ENCODE measurements at regions not wholly inside any gene's neighbourhood (a gene's known extent, or its start where the extent isn't known, plus 50 kb on each side); places are given as distances from the start of the nearest gene placed in this dataset.
"Not testable (repeated sequence)": the region's sequence is repeated elsewhere in the genome, so short reads cannot be mapped to it uniquely, and the experiment has no call there.

DNA sequence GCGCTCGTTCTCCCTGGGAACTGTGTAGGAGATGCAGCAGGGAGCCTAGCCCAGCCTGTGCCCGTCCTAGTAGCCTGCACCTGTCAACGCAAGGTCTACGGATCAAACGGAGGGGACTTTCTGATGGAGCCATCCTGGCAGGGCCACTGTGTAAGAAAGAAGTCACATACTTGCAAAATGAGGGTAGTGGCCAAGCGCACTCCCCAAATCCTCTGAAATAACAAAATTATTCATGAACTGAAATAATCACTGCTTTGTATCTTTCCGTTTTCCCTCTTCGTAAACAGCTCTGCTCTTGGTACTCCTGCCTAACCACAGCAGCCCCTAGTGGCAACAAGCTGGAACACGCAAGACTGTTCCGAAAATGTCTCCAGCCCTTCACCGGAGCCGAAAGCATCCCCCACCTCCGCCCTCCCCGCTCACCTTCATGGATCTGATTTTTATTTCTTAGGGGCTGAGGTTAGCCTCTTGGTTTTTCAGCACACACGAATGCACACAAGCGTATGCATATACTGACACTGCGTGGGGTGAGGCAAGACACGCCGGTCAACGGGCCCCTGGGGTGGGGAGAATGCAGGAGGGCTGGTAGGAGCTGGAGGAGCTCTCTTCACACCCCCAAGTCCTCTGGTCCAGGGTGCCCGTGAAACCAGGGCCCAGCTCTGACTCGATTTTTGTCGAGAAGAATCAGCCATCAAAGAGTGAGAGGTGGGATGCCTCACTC, 100.8 kb downstream of the ABCC12 start:
- DNase-seq, result no peak

DNA sequence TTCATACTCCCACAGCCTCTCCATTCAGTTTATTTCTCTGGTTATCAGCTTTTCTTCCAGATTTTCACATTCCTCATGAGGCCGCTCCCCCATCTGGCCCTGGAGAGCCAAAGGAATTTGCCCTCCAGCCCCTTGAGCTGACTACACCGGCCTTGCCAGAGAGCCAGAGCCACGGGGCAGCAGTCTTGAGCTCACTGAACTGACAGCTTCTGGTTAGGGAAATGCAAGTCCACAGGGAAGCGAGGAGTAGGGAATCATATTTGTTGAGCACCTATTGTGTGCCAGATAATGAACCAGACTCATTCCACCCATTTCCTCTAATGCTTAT, 102.4 kb downstream of the ABCC12 start:
- no peak for DNase-seq

DNA sequence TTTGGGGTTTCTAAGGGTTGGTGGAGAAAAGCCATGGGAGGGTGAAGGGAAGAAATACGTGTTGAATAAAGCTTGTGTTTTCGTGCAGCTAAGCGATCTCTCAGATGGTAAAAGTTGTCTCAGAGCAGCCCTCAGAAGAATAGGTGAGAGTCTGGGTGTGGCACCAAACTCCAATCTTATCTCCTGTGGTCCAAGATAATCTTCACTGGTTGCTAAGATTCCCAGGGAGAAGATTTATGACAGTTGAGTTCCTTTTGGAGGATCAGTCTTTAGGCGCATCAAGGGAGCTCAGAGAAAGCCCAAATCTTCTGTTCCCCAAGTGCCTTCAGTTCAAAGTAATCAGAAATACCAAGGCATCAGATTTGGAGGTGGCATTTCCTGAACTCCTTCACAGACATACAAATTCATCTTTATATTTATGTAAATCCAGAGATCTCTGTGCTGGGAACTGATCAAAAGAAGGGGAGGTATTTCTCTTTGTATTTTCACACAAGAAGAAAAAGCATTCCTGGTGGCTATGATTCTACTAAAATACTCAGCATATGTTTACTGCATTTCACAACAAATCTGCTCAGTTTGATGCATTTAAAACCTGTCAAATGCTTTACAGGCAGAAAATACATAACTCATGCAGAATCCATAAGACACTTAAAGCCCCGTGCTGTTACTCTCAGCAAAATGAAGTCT, 102.9 kb downstream of the ABCC12 start:
- no peak for DNase-seq

DNA sequence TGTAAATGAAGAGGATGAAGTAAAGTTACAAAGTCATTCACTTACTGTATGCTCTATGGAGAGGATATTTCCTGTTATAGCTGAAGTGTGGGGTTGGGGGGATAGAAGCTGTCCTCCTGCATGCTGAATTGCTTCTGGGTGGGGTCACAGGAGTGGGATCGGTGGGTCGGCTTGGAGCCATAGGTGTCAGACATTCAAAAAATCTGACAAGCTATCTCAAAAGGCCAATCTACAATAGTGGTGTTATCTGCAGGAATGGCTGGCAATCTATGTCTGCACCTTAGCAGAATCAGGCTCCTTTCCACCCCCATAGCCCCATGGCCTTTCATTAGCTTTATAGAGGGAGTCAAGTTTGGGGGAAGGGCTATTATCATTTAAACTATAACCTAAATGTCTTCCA, 104.9 kb downstream of the ABCC12 start:
- DNase-seq, result no peak

DNA sequence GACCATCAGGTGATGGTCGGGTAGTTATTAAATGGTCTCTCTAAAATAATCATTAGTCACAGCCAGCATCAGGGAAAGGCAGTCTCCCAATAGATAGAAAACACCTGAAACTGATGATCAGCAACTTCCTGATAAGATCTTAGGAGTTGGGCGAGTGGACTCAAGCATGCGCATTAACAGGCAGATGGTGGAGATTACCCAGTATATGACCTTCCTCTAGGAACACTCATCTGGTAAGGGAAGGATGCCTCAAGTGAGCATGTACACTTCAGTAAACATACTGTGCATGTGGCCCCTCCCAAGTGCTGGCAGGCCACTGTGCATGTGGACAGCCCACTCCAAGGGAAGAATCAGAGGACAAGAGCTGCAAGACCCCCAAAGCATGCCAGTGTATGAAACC, 105.9 kb downstream of the ABCC12 start:
- no peak for DNase-seq

DNA sequence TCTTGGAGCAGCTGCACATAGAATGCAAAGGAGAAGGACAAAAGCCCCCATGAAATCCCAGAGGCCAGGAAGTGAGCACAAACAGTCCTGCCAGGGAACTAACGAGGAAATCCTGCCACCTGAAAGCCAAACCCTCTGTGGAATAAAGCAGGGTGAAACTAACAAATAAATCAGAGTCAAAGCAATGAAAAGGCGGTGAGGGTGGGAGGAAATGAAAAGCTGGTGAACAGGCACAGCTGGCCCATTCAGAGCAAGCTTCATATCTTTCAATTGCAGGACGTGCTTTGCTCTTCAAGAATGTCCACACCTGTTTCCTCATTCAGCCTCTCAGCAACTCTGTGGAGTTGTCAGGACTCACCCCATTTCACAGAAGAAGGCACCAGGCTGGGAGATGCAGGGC, 108.1 kb downstream of the ABCC12 start:
- no peak for DNase-seq

DNA sequence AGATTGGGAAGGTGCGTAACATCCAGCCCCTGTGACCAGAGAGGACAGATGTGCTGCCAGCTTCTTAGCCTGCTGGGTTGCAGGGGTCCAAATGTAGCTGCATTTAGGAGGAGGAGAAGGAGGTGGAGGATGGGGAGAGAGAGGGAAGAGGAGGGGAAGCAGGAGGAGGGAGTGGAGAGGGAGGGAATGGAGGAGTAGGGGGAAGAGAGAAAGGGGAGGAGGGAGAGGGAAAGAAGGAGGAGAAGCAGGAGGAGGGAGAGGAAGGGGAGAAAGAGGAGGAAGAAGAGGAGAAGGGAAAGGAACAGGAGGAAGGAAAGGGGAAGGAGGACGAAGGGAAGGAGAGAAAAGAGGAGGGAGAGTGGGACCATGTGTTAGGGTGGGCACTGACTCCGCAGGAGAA, 108.6 kb downstream of the ABCC12 start:
- no peak for DNase-seq

DNA sequence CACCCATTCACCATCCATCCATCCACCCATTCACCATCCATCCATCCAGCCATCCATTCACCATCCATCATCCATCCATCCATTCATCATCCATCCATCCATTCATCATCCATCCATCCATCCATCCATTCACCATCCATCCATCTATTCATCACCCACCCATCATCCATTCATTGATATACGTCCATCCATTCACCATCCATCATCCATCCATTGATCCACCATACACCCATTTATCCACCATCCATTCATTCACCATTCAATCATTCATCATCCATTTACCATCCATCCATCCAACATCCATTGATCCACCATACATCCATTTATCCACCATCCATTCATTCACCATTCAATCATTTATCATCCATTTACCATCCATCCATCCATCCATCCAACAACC, 111.7 kb downstream of the ABCC12 start:
- no peak for DNase-seq

DNA sequence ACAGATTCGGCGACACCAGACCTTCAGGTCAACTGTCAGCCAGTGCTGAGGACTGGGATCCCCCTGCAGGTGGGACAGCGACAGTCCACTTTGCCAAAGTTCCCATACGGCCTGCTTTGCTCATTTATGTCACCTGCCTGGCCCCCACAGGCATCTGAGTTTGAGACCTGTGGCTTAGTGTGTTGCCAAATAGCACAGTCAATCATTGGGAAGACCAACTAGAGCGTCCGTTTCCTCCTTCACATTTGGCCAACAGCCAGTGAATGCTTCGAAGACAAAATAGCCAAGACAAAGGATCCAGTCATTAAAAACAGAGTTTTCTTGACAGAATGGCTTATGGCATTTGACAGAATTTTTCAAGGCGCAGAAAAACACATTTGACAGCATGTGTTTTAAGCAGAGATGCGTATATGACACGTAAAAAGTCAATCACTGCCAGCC, 113.8 kb downstream of the ABCC12 start:
- DNase-seq, result no peak

DNA sequence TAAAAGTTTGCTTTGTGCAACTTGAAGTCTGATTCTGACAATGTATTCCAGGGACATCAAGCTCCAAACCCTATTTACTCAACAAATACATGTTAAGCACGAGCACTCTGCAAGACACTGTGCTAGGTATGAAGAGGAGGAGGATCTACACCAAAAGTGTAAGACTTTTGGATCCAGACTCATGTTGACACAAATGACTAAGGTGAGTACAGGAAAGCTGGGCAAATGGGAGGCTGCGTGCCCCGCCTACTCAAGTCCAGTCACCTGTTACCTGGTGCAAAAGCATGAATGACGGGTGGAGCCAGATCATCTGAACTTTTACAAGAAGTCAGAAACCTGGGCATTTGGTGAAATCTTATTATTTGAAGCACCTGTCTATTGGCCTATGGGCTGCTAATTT, 120.7 kb downstream of the ABCC12 start:
- no peak for DNase-seq

DNA sequence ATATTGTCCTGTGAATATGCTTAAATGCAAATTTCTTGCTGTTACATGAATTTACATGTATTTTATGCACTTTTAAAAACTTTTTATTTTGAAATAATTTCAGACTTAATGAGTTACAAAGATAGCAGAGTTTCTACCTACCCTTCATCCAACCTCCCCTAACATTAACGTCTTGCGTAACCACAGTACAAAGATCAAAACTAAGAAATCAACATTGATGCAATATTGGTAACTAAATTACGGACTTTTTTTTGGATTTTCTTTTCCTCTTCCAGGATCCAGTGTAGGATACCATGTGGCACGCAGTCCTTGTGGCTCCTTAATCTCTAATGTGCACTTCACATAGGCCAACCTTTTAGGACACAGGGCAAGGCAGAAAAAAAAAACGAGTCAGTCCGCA, 124.9 kb downstream of the ABCC12 start:
- DNase-seq, result no peak

DNA sequence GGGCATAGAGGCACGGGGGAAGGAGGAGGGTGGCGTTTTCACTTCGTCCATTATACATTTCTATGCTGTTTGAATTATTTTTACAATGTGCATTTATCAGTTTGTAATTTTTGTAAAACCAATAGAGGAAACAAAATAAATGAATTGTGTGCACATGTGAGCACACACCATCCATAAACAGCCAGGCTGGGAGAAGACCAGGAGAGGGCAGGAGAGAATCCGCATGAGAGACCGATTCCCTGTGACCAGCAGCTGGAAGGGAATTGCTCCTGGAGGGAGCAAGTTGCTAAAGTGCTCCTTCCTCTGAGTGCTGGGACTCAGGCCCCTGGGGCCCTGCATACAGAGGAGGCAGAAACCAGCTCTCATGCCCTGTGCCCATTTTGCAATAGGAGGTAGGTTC, 126.0 kb downstream of the ABCC12 start:
- no peak for DNase-seq

DNA sequence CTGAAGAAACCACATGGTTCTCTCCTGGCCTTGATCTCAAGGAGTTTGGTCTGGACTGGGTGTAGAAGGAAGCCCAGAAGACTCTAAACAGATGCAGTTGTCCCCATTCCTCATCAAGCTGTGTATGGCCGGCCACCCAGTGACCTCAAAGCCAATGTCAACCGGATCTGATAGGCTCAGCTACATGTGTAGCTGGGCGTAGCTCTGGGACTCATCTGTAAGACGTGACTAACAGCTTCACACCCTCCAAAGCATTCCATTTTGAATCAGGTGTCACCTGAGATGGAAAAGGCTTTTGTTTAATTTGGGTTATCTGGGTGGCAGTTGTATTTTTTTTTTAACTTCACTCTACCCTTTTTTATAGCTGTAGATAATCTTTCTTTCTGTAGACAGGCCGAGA, 130.4 kb downstream of the ABCC12 start:
- DNase-seq, result no peak

DNA sequence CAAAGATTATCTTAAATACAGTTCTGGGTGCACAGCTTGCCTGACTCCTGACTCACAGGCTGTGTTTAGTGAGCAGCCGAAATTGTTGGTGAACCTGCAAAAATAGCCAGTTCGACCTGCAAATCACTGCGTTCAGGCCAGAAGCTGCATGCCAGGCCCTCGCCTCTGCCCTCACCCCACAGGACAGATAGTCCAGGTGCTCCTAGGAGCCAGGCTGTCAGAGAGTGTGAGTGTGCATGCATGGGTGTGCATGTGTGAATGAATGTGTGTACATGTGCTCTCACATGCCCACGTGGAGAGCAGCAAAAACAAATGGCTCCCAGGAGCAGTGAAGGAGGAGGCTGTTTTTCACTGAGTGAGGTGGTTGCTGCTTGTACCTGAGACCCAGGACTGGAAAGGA, 131.8 kb downstream of the ABCC12 start:
- no peak for DNase-seq

DNA sequence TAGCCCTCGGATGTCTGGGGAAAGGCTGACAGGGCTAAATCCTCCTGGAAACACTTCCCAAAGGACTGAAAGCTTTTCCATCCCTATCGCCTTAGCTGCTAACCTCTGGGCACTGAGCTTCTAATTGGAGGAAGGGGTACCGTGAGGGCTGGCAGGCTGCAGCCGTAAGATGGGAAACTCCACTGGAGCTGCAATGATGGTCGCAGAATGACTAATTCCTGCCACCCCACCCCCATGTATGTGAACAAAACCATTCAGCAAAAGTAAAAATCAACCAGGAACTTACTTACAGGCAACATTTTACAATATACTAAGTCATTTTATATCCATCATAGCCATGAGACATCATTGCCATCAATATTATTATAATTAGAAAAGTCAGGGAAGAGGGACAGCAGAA, 133.3 kb downstream of the ABCC12 start:
- no peak for DNase-seq

DNA sequence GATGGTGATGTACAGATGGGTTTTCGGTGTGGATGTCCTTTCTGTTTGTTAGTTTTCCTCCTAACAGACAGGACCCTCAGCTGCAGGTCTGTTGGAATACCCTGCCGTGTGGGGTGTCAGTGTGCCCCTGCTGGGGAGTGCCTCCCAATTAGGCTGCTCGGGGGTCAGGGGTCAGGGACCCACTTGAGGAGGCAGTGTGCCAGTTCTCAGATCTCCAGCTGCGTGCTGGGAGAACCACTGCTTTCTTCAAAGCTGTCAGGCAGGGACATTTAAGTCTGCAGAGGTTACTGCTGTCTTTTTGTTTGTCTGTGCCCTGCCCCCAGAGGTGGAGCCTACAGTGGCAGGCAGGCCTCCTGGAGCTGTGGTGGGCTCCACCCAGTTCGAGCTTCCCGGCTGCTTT, 135.2 kb downstream of the ABCC12 start:
- not testable (repeated sequence) for DNase-seq

DNA sequence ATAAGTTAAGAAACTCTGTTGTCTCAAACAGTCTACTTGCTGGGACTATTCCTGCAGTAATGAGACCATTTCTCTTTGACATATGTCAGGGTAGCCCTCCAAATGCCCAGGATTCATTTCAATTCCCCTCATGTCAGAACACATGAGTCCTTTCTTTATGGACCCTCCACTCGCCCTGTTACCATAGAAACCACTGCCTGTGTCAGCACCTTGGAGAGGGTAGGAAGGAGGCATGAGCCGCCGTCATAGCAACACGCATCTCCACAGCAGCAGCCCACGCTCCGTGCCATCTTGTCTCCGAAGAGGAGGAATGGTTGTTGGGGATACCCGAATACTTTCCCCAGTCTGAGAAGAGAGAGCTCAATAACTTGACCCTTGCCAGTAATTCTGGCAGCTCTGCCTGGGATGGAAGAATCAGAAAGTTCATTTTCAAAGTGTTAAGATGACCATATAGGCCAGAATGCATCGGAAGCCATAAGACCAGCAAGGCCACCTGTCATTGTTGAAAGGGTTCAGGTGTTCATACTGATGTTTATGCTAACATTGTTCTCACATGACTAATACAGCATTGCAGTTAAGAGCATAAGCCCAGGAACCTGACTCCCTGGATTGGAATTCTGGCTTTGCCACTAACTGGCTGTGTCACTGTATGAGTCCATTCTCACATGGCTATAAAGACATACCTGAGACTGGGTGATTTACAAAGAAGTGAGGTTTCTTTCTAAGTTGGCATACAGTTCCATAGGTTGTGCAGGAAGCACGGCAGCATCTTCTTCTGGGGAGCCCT, 141.3 kb downstream of the ABCC12 start:
- no peak for DNase-seq

DNA sequence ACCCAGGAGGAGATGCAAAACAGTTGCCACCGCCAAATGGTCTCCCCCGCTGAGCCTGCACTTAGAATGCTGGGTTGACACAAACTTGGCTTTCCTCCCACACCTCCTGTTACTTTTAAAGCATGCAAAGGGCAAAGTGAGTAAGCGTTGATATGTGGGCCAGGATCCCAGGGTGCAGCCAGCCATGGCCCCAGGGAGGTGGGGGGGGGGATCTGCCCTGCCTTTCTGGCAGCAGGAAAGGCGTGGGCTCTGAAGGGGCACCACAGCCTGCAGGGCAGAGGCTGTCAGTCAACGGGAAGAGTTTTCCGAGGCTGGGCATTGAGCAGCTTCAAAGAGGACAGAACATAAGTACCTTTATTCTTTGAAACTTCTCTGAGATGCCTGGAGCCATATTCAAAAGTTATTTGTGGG, 142.3 kb downstream of the ABCC12 start:
- DNase-seq, result no peak

DNA sequence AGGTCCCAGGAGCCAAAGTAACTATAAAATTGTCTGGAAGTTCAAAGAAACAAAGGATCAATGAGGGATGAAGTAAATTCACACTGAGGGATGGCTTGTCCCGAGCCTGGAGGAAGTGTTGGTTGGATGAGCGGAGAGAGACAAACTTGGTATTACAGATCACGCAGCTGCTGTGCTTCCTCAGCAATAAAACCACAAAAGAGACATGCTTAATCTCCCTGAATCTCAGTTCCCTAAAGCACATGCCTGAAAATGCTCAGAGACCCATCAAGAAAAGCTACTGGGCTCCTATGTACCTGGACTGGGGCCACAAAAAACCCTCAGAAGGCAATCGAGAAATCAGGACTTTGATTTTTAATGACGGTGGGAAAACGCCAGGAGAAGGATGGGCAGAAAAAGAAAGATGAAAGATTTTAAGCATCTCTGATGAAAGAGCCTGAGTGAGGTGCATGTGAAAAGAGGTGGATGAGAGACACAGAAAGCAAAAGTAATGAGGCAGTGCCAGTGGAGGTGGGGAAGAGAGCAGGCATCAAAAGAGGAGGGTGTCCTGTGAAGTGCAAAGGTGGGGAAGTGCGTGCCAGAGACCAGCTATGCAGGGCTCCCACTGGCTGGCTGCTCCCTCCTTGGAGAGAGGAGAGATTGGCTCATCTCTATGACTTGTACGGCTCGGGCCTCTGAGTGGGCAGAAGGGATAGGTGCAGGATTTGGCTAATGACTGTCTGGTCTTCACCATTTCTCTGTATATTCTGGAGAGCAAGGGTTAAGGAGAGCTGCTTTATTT, 143.7 kb downstream of the ABCC12 start:
- no peak for DNase-seq

DNA sequence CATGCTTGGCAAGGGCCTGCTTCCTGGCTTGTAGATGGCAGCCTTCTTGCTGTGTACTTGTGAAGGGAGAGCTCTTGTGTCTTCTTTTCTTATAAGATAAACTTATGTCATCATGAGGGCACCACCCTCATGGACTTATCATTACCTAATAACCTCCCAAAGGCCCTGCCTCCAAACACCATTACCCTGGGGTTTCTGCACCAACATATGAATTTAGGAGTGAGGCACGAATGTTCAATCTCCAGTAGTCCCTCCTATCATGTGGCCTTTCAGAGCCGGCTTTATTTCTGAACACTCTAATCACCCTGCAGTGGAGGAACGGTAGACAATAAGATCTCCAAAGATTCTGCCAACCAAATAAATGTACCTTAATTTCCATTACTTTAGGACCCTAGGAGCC, 144.3 kb downstream of the ABCC12 start:
- DNase-seq, result no peak

DNA sequence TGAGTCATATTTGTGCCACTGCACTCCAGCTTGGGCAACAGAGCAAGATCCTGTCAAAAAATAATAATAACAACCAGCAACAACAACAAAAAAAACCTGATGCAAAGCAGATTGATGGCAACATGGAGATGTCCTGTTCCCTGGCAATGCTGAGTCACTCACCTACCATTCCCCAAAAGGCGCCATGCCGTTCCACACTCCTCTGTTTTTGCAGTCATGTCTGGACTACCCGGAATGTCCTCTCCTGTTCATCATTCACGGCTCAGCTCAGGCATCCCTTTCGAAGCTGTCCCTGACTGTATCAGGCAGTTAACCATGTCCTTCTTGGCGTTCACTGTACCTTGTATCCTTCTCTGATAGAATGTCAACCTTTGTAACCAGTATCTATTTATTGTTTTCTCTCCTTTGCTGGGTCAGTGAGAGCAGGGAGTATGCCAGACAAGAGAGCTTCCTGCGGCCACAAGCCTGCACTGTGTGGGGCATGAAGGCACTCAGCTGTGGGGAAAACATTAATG, 147.7 kb downstream of the ABCC12 start:
- DNase-seq, result no peak

DNA sequence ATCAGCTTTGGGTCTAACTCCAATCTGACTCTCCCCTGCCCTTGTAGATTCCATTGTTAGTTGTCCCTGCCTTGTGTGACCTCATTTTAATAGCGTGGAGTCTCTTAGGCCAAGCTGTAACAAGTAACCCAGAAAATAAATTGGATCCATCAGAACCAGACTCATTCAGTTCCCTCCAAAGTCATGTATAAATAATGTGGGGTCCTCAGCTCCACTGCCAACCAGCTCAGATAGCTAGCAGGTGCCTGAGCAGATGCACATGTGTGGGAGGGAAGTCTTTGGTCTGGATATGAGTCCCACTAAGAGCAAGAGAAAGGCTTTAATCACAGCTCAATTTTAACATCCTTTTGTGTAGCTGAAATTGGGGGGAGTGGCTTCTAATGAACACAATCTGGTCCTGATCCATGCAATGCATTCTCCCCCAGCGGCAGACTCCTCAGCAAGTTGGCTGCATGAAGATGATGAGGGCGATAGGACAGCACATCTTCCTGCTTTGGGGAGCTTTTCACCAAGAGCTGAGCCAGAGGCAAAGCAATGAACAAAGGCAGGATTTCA, 151.6 kb downstream of the ABCC12 start:
- no peak for DNase-seq

Measured in hindlimb muscle (tissue), 1 donor.